HG03196 (cell line): ENCODE measurements at regions not wholly inside any gene's neighbourhood (a gene's known extent, or its start where the extent isn't known, plus 50 kb on each side); places are given as distances from the start of the nearest gene placed in this dataset.

Source experiments
- ATAC-seq: cut with Tn5 transposase; IDR thresholded peaks from one replicate; pipeline ENCODE4 v1.9.1; 2021; ENCODE audit not compliant: unreplicated experiment

DNA sequence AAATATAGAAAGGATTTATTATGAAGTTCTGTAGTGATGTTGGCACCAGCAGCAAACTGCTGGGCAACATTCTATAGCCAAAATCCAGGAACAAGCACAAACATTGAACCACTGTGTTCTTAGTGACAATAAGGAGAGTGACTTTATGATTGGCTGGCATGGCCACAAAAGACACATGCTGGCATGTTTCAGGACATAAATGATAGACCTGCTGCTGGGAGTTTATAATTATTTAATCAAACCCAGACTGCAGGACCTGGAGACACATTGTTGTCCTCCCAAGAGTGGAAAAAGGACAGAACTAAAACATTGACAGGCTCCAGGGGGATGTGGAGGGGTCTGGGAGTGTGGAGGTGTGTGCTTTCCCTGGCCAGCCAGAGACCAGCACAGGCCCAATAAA is 255.3 kb upstream of the LRTM1 start:
- ATAC-seq, result no peak

DNA sequence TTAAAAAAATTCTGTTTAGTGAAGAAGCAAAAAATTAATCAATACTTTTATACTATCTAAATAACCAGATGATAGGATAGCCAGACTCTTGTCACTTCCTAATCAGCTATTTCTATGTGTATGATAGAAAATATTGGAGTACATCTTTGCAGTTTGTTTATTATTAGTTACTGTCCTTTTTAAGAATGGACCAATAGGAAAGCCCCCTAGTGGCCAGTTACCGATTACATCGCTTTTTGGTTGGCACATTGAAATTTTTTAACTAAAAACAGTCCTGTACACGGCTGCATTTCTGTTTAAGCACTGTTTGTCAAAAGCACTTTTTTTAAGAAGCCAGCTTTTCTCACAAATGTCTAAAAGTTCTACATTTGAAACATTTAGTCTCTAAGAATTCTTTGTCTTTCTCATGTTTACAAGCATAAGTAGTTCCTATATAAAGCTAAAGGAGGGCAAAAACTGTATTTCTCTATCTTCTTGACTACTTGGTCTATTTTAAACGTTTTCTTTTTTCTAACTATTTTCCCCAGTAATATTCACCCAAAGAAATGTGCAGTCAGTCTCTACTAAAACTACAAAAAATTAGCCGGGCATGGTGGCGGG is 253.2 kb upstream of the LRTM1 start:
- no peak for ATAC-seq

DNA sequence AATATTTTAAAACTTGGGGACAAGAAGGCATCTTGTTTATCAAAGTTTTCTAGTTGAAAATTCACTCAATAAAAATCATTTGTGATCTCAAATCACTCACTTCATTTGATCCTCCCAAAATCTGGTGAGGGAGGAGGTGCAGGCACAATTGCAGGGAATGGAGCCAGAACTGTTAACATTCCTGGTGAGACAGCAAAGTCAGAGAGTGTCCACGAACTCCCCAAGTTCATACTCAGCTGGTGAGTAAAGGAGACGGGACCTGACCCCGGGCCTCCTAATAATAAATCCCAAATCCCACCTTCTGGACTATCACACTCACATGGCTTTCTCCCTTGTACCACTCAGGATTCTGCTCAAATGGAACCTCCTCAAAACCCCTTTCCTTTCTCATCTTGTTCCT is 252.3 kb upstream of the LRTM1 start:
- ATAC-seq, result no peak

DNA sequence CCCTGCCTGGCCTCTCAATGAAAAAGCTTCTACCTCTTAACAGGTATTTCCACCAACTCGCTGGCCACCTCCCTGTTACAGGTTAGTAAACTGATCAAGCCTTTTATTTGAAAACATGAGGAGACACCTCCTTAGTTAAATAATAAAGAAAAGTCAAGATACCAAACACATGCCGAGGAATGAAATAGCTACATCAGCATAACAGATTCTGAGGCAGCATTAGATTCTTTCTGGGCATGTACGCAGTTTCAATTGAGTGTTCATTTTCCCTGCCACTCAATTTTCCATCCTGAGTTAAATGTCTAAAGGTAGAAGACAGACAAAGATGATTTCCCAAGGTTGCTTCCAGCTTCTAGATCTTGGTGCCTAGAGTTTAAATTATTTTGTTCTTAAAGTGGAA is 250.5 kb upstream of the LRTM1 start:
- ATAC-seq, result no peak

DNA sequence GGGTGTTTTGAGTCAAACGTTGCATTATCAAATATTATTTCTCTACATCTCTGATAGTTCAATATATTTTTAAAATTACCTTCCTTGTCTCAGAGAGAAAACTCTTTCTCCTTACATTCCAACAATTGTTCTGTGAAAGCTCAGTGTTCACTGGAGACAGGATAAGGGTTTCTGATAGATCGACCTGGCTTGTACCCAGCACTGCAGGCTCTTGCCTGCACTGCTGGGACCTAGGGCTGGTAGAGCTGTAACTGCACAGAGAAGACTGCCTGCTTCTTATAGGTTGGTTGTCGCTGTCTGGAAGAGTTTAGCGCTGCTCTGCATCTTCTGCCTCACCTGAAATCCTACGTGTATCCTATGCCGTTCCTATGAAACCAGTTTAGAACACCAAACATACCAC is 249.9 kb upstream of the LRTM1 start:
- no peak for ATAC-seq

DNA sequence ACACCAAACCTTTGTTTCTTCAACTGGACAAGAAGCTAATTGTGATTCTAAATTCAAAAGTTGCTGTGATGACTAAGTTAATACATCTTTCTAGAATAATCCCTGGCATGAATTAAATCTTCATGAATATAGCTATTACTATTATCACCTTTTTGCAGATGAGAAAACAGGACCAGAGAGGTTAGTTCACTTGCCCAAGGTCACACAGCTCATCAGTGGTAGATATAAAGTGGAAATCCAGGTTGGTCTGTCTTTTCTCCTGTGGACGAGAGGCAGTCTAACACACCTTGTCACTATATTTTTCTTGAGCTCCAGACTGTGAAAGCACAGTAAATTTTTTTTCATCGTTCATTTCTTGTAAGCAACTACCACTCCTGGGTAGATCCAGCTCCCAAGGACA is 247.6 kb upstream of the LRTM1 start:
- no peak for ATAC-seq

DNA sequence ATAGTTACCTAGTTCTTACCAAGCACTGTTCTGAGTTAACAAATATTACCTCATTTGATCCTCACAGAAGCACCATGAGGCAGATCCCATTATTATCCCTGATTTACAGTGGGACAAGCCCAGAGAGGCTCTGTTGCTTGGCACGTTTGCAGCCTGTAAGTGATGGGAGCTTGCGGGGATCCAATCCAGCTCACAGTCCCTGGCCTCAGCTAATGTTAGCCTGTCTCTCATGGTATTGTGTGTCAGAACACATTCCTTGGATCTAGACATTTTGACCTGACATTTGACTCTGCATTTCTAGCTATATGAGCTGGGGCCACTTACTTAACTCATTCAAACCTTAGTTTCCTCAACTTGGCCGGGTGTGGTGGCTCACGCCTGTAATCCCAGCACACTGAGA is 246.9 kb upstream of the LRTM1 start:
- ATAC-seq, result no peak

DNA sequence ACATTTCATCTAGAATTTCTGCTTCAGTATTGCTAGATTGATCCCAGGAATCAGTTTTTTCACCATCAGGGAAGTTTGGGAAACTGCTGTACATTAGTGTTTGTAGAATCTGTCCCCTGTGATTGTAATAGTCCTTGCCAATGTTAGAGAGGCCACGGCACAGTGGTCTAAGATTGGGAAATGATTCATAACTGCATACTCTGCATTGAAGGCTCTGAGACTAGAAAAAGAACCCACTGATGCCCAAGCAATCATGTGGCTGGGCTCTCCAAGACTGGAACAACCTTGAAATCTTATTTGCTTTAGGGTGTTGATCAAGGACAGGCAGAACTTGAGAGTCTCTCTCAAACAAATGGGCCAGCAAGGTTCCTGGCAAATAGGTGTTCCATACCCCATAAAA is 245.6 kb upstream of the LRTM1 start:
- no peak for ATAC-seq

DNA sequence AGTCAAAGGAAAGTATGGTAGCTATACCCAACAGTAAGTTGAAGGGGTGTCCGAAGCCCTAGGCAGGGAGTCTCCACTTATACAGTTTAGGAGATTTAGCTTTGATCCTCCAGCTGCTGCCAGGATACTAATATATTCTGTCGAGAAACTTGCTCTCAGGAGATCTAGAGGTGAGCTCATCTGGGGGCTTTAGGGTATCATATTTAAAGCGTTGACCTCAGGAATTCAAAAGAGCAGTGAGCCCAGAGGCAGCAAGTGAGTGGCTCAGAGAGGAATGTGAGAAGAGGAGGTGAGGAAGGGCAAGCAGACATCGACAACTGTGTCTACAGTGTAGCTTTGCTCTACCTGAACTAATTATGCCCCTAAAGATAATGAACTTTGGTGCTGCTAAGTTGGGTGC is 245.1 kb upstream of the LRTM1 start:
- no peak for ATAC-seq

DNA sequence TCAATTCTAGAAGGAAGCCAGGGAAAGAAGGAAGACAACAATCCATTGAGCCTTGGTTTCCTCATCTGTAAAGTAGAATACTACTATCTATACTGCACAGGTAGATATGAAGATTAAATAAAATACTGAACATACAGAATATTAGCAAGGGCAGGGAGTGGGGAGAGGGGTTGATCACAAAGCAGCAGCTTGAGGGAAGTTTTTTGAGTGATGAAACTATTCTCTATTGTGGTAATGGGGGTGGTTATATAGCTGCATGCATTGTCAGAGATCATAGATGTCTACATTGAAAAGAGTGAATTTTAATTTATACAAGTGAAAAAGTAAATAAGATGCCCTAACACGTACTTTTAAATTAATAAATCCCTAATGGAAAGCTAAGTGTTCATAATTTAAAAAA is 242.6 kb upstream of the LRTM1 start:
- ATAC-seq, result no peak

DNA sequence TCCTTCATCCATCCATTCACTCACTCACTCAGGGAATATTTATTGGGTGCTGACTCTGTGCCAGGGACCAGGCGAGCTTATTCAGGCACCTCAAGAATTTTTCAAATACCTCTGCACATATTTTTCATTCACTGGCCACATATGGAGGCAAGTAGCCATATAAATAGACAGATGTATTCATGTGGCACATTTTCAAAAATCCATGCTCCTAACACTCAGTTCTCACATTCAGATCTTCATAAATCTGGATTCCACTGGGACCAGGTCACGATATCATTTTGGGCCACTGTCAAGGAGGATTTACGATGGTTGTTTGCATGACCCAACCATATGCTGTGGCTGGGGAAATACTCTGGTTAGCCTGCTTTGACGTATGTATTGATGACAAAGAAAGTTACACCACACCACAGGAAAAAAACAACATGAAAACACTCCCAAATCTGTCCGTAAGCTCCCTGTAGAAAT is 241.8 kb upstream of the LRTM1 start:
- ATAC-seq, result no peak

DNA sequence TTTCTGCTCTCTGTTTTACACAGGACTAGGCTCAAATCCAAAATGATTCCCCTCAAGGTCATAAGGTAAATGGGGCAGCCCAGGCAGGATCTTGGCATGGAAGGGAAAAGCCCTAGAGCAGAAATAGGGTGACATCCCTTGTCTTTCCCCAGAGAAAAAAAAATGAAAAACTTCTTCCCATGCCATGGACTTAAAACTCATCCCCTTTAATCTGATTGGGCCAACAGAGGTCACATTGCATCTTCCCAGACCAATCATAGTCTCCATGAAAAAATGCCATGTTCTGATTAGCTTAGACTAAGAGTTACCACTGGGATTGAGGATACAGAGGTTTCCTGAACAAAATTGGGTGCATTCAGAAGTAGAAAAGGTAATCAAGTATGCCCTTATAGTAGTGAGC is 241.3 kb upstream of the LRTM1 start:
- ATAC-seq, result no peak

DNA sequence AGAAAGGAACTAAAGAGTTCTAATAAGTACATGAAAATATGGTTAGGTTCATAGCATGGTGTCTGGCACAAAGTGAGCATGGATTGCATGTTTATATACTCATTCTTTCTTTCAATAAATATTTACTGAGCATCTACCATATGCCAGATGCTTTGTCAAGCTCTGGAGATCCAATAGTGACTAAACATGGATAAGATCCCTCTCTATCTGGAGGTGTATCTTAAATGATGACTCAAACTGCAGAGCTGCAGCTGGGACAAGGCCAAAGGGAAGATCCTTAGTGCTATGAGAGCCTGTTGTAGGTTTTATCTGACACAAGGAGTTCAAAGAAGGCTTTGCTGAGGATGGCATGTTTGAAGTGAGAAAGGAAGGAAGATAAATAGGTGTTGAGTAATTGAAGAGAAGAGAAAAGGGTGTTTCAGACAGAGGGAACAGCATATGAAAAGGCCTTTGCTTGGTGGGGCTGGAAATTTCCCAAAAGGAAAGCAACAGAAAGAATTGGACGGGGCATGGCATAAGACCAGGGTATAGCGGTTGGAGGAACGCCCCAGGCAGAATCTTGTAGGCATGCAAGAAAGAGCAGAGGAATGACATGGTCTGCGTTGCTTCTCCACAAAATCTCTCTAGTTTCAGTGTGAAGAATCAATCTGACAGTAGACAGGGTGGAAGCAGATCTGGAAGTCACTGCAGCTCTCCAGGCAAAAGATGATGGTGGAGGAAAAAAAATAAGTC is 239.9 kb upstream of the LRTM1 start:
- no peak for ATAC-seq

DNA sequence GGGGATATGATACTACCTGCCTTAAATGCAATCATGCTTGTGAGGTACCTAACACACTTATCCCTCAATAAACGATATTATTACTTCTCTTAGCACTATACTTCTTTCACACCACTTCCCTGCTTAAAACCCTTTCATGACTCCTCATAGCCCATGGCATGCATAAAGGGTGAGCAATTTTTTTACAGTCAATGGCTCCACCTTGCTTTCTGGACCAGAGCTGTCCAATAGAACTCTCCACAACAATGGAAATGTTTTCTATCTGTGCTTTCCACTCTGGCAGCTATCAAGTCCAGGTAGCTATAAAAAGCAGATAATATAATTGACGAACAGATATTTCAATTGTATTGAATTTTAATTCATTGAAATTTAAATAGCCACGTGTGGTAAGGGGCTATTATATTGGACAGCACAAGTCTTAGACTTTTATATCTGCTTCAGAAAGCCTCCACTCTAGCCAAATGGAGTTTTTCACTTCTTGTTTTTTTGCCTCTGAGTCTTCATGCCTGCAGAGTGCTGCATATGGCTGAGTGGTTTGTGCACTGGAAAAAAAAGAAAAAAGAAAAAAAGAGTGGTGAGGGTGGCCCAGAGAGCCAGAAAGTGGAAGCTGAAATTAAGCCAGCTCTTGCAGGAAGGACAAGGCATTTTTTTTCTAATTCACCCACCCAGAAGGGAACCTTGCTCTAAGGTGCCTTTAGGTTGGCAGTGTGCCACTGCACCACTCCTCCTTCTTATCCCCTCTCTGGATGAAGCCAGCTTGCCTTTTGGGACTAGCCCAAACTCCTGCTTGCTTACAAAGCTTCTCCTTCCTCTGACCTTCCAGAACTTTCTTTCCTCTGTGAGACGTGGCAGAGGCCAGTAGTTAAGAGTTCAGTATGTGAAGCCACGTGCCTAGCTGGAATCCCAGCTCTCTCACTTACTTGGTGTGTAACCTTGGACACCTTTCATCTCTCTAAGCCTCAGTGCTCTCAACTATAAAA is 239.0 kb upstream of the LRTM1 start:
- ATAC-seq, result no peak

DNA sequence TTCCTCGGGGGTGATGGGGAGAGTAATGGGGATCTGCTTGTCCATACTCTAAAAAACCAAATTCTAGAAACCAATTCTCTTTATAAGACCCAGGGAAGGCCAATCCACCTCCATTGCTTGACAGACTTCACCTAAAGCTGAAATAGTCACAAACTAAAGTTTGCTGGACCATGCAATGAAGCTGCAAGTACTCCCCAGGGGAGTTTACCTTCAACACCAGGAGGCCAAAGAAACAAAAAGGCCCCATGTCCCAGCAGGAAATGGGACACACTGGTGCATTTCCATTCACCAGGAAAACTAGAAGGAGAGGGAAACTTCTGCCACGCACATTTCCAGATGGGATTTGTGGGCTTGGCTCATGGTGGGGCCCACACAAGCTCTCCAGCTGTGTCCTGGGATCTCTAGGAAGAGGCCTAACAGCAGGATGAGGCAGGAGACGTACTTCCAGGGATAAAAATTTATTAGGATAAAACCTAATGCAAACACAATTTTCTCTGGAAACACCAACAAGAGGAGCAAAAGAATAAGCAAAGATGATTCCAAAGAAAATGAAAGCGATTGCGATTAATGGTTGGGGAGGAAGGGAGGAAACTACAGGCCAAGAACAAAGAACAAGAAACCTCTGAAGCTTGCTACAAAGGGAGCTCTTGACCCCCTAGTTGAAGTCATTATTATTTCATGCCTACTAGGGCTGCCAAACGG is 238.0 kb upstream of the LRTM1 start:
- ATAC-seq, result no peak

DNA sequence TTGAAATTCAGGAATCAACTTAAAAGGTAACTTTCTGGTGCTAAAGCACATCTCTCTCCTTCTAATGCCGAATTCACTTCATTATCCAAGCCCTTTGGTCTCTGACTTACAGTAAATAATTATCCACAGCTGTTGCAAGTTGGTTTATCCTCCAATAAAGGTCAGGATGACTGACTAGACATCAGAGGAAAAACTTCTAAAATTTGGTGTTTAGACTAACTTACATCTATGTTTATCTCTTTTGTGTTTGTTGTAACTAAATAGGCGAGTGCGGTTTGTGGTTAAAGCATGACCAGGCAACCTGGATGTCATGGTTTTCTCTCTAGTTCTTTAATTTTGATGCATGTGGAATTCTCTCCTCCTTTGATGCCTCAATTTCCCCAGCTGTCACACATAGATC is 237.4 kb upstream of the LRTM1 start:
- no peak for ATAC-seq

DNA sequence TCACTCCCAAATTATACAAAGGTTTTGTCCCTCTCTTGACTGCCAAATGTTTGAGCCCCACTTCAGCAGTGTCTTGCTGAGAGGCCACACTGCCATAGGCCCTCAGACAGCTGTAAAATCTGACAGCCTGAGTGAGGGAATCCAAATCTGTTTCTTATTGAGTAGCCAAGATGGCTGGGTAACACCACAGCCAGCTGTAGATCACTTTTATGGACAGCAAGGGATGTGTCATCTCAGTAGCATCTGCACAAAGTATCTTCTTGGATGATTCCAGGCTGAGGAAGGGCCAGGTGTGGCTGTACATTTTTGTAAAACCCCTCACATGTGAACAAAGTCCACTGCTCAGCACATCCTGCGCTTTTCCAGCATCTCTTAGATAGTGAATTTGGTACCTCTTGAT is 237.0 kb upstream of the LRTM1 start:
- no peak for ATAC-seq

DNA sequence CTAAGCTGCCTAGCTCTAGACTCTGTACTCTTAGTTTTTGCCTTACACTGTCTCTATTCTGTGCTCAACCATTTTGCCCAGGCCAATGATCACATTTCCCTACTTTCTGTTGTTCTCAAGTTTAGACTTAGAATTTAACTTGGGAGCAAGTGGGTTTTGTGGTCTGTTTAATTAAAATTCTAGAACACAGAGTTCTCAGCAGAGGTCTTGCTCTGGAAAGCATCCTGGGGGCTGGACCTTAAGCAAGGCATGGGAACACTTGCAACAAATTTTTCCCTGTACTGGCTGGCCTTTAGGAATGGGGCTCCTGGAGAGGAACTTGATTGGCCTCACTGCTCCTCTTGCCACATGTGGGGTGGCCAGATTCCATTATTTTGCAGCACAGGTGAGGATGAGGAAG is 236.3 kb upstream of the LRTM1 start:
- no peak for ATAC-seq

DNA sequence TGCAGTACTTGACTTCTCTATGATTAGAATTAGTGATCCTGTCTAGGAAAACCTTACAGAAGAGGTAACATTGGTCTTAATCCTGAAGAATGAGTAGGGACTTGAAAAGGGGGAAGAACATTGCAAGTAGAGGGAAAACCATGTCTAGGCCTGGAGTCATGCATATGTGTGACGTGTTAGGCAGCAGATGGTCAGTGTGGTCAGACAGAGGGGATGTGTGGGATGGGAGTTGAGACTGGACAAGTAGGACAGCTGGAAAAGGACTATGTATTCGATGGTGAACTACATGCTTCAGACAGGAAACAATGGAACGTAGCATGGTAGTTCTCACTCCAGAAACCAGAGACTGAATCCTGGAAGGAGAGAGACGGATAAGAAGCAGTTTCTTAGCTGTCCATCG is 235.6 kb upstream of the LRTM1 start:
- ATAC-seq, result no peak

DNA sequence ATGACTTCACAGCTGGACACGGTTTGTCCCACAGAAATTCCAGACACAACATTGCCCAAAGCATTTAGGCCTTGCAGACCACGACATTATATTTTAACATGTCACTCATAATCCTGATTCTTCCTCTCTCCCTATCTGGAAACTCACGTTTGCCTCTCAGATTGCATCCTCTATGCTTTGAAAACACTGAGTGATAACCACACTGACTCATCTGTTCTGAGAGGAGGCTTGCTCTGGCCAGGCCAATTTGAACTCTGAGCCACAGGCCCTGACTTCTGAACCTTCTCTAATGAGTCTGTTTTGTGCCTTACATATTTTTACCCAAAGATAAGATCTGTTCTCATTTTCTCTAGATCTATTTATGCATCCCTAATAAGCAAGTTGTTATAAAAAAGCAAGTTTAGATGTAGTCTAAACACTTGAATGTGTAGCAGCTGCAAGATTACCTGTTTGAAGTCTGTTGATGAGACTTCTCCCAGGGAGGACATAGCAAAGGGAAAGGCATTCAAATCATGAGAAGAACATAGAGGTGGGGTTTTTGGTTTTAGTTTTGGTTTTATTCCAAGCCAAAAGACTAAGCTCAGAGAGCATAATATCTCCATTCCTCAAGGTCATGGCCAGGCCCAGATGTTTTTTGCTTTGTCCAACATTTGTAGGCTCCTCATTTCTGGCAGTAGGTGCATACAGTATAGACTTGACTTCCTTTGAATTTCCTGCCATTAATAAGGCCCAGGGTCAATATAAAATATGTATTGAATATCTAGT is 234.4 kb upstream of the LRTM1 start:
- no peak for ATAC-seq

DNA sequence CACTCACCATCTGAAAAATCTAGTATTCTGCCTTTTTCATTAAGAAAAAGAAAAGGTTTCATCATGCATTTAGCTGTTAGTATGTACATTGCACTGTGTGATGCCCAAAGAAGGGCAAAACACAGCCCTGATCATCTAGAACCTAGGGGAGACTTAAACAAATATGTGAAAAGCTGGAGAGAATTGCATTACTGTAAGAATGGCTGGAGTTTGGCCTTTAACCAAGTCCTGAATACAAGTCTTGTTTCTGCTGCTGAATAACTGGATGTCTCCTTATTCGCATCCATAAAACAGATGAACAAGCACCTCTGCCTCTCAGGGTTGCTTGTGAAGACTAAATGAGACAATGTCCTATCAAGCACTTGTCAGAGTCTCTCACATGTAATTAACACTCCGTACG is 233.4 kb upstream of the LRTM1 start:
- no peak for ATAC-seq
